ENCODE measurements at regions not wholly inside any gene's neighbourhood (a gene's known extent, or its start where the extent isn't known, plus 50 kb on each side); places are given as distances from the start of the nearest gene placed in this dataset.
"Not testable (repeated sequence)": the region's sequence is repeated elsewhere in the genome, so short reads cannot be mapped to it uniquely, and the experiment has no call there.

DNA sequence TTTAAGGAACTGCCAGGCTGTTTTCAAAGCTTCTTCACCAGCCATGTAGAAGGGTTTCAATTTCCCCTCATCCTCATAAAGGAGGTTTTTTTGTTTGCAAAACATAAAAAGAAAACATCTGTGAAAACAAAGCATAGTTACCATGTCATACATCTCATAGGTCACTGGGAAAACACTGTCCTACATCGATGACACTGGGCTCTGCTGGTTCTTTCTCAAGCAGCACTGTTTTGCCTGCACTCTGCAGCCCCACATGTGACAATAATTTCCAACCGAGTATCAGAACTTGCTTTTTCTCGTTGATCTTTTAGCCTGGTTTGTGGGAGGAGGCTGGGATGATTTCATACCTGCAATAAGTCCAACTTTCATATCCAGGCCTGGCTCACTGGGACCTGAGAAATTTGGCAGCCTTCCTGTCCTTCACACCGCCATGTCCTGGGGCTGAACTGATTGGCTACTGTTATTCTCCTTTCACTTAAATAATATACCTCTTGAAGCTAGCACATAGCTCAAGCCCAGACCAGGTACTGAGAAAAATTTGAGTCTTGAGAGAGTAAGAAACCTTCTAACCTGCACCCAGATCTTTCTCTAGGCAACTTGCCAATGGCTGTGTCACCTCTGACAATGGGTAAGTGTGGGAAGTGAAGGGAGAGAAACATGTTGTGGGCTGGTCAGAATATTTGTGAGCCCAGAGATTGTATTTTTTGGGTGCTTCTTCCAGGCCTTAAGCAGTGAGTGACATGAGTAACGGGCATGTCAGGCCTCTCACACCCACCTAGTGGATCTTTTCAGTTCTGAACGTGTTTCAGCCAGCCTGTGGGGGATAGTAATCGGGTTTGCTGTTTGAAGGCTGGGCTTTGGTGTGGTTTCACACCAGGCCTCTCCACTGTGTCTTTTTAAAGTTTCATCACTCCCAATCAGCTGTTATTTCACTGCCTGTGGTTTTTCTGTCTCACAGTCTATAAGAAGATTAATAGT, 502.8 kb downstream of the NTRK2 start:
- intact Hi-C loops (cut with DNase I) = no loop called here
- no peaks in the 10 kb centered on the region for H3K9me3 ChIP-seq (ENCODE audit: control insufficient read depth, low read length)
- peak; percentile 54 to 56 for ATAC-seq
- no peaks in the 10 kb centered on the region for H3K27me3 ChIP-seq (ENCODE audit: control insufficient read depth, insufficient read depth)
- H3K27ac ChIP-seq (ENCODE audit: low read length) = no peak overlapping the region
- peak in 1 of 3 donors; percentile 44 for DNase-seq
- no peak overlapping the region for H3K4me3 ChIP-seq (ENCODE audit: low read length)
- WGBS = 50% methylated on average over 7 of the region's 7 CpGs
- H3K4me1 ChIP-seq (ENCODE audit: control insufficient read depth, insufficient read depth, low read length) = peaks cover 3% of the 10 kb centered on the region

DNA sequence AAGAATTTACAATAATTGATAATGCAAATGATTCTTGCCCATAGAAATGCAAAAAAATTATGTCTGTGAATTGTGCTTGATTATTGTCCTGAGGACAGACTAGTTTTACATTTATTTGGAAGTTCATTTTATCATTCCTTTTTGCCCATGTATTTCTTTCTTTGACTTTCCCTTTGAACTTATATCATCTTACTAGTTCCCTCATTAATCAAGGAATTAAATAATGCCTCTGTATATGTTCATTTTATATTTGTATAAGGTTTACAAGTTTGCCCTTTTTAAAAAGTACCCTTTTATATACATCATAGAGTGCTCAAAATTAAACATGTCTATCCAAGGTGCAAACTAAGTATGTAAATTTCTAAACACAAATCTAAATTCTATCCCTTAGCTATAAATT, 501.6 kb downstream of the NTRK2 start:
- H3K4me1 ChIP-seq (ENCODE audit: control insufficient read depth, insufficient read depth, low read length) = peaks cover 3% of the 10 kb centered on the region
- ATAC-seq = no peak
- H3K4me3 ChIP-seq (ENCODE audit: low read length) = no peak overlapping the region
- H3K27ac ChIP-seq (ENCODE audit: low read length) = no peak overlapping the region
- intact Hi-C loops (cut with DNase I) = no loop called here
- H3K27me3 ChIP-seq (ENCODE audit: control insufficient read depth, insufficient read depth) = no peaks in the 10 kb centered on the region
- no peak for DNase-seq
- H3K9me3 ChIP-seq (ENCODE audit: control insufficient read depth, low read length) = no peaks in the 10 kb centered on the region

DNA sequence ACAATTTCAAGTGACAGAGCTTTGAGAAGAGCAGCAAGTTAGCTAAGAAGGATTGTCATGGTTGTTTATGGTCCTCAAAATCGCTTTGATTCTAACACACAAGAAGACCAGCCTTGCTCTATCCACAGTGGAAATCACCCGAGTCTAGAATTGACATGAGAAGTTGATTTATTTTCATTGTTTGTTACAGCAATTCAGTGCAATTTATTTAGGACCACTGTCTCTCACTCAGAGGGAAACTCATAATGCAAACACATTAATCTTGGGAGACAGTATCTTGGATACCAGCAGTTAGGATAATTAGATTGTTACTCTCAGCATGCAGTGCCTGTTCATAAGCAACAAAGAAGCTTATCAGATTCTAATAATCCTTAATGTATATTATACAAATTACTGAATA, 498.9 kb downstream of the NTRK2 start:
- DNase-seq (no peak), ATAC-seq (no peak)
- no peak overlapping the region for H3K27ac ChIP-seq (ENCODE audit: low read length)
- no peak overlapping the region for H3K4me3 ChIP-seq (ENCODE audit: low read length)
- peaks cover 3% of the 10 kb centered on the region for H3K4me1 ChIP-seq (ENCODE audit: control insufficient read depth, insufficient read depth, low read length)
- H3K9me3 ChIP-seq (ENCODE audit: control insufficient read depth, low read length) = no peaks in the 10 kb centered on the region
- intact Hi-C loops (cut with DNase I) = no loop called here
- H3K27me3 ChIP-seq (ENCODE audit: control insufficient read depth, insufficient read depth) = no peaks in the 10 kb centered on the region
- WGBS = 78% methylated on average over 2 of the region's 2 CpGs

DNA sequence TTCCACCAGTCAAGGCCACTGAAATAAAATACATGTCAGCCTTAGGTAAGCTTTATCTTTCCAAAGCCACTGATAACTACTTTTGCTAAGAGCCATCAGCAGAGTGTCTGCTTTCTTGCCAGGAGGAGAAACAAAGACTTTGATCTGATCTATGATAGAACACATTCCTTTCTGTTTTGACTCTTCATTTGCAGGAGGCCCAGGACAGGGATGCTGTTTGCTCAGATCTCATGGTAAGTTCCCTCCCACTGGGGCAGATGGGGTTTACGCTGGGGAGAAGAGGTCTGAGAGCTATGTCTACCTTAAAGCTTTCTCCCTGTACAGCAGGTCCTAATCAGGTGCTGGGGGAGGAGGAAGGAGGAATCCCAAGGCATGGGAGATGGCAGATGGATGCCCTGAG, 497.6 kb downstream of the NTRK2 start:
- H3K27ac ChIP-seq (ENCODE audit: low read length) = no peak overlapping the region
- H3K4me3 ChIP-seq (ENCODE audit: low read length) = no peak overlapping the region
- ATAC-seq (no peak), DNase-seq (no peak)
- WGBS = 72% methylated on average over 1 of the region's 1 CpG
- H3K9me3 ChIP-seq (ENCODE audit: control insufficient read depth, low read length) = no peaks in the 10 kb centered on the region
- intact Hi-C loops (cut with DNase I) = no loop called here
- H3K27me3 ChIP-seq (ENCODE audit: control insufficient read depth, insufficient read depth) = no peaks in the 10 kb centered on the region
- H3K4me1 ChIP-seq (ENCODE audit: control insufficient read depth, insufficient read depth, low read length) = no peaks in the 10 kb centered on the region

DNA sequence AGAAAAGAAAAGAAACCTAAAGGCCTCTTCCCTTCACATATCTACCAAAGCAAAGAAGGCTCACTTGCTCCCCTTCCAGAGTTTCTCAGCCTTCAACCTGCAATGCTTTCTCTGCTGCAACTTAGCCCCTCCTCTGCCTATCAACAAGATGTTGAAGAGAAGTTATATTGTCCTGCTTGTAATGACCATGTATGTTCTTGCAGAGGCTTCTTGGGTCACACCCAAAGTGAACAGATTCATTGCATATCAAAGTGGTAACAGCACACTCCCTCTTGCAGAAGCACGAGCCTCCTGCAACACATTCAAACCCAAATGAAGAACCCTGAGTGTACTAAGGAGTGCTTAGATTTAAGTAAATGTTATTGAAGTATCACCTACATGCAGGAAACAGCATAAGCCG, 494.3 kb downstream of the NTRK2 start:
- intact Hi-C loops (cut with DNase I) = no loop called here

DNA sequence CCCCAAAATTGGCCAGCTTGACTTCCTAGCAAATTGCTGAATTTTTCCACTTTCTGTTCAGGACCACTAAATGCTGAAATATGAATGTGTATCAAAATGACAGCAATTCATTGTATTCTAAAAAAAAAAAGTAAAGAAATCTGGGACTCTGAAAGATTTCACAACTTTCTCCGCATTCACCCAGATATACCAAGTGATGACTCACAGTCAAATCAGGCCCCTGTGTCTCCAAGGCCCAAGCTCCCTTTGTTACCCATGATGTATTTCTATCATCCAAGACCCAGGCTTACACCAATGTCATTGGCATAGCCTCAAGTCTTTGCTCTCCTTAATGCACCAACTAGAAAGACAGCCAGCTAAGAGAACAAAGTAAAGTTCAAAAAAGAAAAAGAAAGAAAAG, 493.9 kb downstream of the NTRK2 start:
- intact Hi-C loops (cut with DNase I) = no loop called here
- DNase-seq (no peak), ATAC-seq (no peak)
- Histone ChIP-seq H3K27ac (ENCODE audit: low read length) (no peak overlapping the region), H3K4me1 (ENCODE audit: control insufficient read depth, insufficient read depth, low read length) (no peaks in the 10 kb centered on the region), H3K4me3 (ENCODE audit: low read length) (no peak overlapping the region), H3K27me3 (ENCODE audit: control insufficient read depth, insufficient read depth) (no peaks in the 10 kb centered on the region), H3K9me3 (ENCODE audit: control insufficient read depth, low read length) (no peaks in the 10 kb centered on the region)
- 72% methylated on average over 1 of the region's 1 CpG for WGBS

More for the DNA sequence above, 494.3 kb downstream of the NTRK2 start:
- DNase-seq (no peak), ATAC-seq (no peak)
- no peak overlapping the region for H3K27ac ChIP-seq (ENCODE audit: low read length)
- H3K4me3 ChIP-seq (ENCODE audit: low read length) = no peak overlapping the region
- no peaks in the 10 kb centered on the region for H3K9me3 ChIP-seq (ENCODE audit: control insufficient read depth, low read length)
- no peaks in the 10 kb centered on the region for H3K27me3 ChIP-seq (ENCODE audit: control insufficient read depth, insufficient read depth)
- no peaks in the 10 kb centered on the region for H3K4me1 ChIP-seq (ENCODE audit: control insufficient read depth, insufficient read depth, low read length)
- WGBS = 71% methylated on average over 2 of the region's 2 CpGs

DNA sequence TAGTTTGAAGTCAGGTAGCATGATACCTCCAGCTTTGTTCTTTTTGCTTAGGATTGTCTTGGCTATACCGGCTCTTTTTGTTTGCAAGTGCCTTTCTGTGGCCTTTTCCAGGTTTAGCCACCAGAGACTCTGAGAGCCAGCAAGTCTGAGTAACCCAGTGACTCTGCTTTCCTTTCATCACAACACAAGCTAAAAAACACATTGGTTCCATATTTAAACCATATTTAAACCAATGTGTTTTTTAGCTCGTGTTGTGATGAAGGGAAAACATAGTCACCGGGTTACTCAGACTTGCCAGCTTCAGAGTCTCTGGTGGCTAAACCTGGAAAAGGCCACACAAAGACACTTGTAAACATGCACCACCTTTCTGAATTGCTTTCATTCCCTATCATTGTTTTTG, 493.3 kb downstream of the NTRK2 start:
- 59% methylated on average over 3 of the region's 3 CpGs for WGBS

DNA sequence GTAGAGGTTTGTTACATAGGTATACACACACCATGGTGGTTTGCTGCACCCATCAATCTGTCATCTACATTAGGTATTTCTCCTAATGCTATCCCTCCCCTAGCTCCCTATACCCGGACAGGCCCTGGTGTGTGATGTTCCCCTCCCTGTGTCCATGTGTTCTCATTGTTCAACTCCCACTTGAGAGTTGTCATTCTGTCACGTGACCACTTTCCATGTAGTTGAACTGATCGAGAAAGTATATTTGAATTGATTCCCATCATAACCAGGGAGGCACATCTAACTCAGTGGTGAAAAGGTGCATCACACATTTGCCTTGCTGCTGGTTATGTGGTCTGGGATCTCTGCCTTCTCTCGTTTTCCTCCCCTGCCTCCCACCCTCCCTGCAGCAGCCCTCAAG, 491.4 kb downstream of the NTRK2 start:
- H3K4me3 ChIP-seq (ENCODE audit: low read length); ATAC-seq; H3K27ac ChIP-seq (ENCODE audit: low read length); DNase-seq; H3K27me3 ChIP-seq (ENCODE audit: control insufficient read depth, insufficient read depth); H3K4me1 ChIP-seq (ENCODE audit: control insufficient read depth, insufficient read depth, low read length); intact Hi-C loops (cut with DNase I); H3K9me3 ChIP-seq (ENCODE audit: control insufficient read depth, low read length): not testable (repeated sequence)
- WGBS = 80% methylated on average over 4 of the region's 4 CpGs

More for the DNA sequence above, 493.3 kb downstream of the NTRK2 start:
- ATAC-seq (no peak), DNase-seq (no peak)
- Histone ChIP-seq H3K27ac (ENCODE audit: low read length) (no peak overlapping the region), H3K4me3 (ENCODE audit: low read length) (no peak overlapping the region), H3K27me3 (ENCODE audit: control insufficient read depth, insufficient read depth) (no peaks in the 10 kb centered on the region), H3K4me1 (ENCODE audit: control insufficient read depth, insufficient read depth, low read length) (no peaks in the 10 kb centered on the region), H3K9me3 (ENCODE audit: control insufficient read depth, low read length) (no peaks in the 10 kb centered on the region)
- intact Hi-C loops (cut with DNase I) = no loop called here

DNA sequence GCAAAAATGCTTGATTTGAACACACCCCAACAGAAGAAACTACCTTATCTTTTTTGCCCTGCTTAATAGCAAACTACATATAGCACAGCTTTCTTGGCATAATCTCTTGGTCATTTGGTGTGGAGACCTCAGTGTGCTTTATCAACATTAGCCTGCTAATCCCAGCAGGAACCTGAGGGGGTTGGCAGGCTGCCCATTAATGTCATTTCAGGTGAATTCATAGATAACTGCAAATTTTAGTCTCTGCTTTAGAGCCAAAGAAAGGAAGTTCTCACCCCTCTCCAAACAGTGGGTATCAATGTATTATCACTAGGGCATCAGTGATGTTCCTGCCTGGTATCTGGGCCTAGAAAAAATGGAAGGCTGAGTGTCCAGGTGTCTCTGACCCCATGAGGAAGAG, 489.0 kb downstream of the NTRK2 start:
- intact Hi-C loops (cut with DNase I) = no loop called here
- Histone ChIP-seq H3K4me3 (ENCODE audit: low read length) (no peak overlapping the region), H3K27ac (ENCODE audit: low read length) (no peak overlapping the region), H3K4me1 (ENCODE audit: control insufficient read depth, insufficient read depth, low read length) (no peaks in the 10 kb centered on the region), H3K9me3 (ENCODE audit: control insufficient read depth, low read length) (no peaks in the 10 kb centered on the region), H3K27me3 (ENCODE audit: control insufficient read depth, insufficient read depth) (peaks cover 2% of the 10 kb centered on the region)
- DNase-seq = peak in 1 of 3 donors; percentile 17
- ATAC-seq = no peak

DNA sequence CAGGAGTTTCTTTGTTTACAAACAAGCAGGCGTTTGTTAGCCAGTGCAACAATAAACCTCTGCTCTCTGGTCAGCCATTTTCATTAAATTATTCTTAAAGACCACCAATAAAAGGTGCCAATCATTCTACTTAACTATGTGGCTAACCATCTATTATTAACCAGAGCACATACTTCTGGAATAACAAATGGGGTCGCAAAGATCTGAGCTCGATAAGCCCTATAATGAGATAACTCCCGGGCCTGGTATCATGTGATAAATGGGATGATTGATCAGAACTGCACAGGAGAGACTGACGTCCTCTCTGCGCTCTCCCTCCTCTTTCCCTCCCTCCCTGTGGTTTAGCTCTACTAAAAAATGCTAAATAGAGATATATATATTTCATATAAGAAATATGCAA, 488.2 kb downstream of the NTRK2 start:
- peaks cover 2% of the 10 kb centered on the region for H3K27me3 ChIP-seq (ENCODE audit: control insufficient read depth, insufficient read depth)
- WGBS = 53% methylated on average over 6 of the region's 6 CpGs
- no peaks in the 10 kb centered on the region for H3K4me1 ChIP-seq (ENCODE audit: control insufficient read depth, insufficient read depth, low read length)
- ATAC-seq = no peak
- intact Hi-C loops (cut with DNase I) = no loop called here
- no peaks in the 10 kb centered on the region for H3K9me3 ChIP-seq (ENCODE audit: control insufficient read depth, low read length)
- H3K4me3 ChIP-seq (ENCODE audit: low read length) = no peak overlapping the region
- H3K27ac ChIP-seq (ENCODE audit: low read length) = no peak overlapping the region
- no peak for DNase-seq

DNA sequence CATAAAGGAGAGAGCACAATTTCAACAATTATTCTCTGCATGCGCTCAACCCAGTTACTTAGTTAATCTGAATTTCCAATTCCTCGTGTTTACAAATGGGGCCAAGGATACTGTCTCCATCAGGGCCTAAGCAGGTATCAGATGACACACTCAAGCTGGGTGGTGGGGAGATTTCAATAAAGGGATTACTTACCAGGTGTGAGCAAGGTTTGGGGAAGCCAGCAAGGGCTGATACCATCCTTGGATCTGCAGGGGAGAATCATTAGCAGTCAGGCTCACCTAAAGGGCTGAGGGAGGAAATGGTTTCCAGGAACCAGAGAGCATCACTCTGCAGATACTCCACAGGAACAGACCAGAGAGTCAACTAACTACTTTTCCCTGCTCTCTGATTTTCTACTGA, 487.1 kb downstream of the NTRK2 start:
- peaks cover 2% of the 10 kb centered on the region for H3K27me3 ChIP-seq (ENCODE audit: control insufficient read depth, insufficient read depth)
- intact Hi-C loops (cut with DNase I) = no loop called here
- no peak overlapping the region for H3K4me3 ChIP-seq (ENCODE audit: low read length)
- no peaks in the 10 kb centered on the region for H3K4me1 ChIP-seq (ENCODE audit: control insufficient read depth, insufficient read depth, low read length)
- DNase-seq (no peak), ATAC-seq (no peak)
- no peak overlapping the region for H3K27ac ChIP-seq (ENCODE audit: low read length)
- WGBS = 83% methylated on average over 2 of the region's 2 CpGs
- no peaks in the 10 kb centered on the region for H3K9me3 ChIP-seq (ENCODE audit: control insufficient read depth, low read length)
